Sigmoid colon (tissue), 6 donors: ENCODE measurements at regions not wholly inside any gene's neighbourhood (a gene's known extent, or its start where the extent isn't known, plus 50 kb on each side); places are given as distances from the start of the nearest gene placed in this dataset.

ENCODE experiments used
- DNase-seq: peaks from one replicate; pipeline ENCODE4 v3.0.0-alpha.2; 2019
- H3K27ac ChIP-seq, 4 donors: fragments of 200-600 bp; sonication (generic); one replicate each; pipeline ENCODE4 v1.5.1; 2016 to 2019; ENCODE audit warnings: mild to moderate bottlenecking in 1 of 4
- H3K27me3 ChIP-seq, 3 donors: fragments of 200-600 bp; sonication (generic); one replicate each; pipeline ENCODE4 v1.5.1; 2019; ENCODE audit warnings: mild to moderate bottlenecking in 1 of 3
- H3K36me3 ChIP-seq, 4 donors: fragments of 200-600 bp; sonication (generic); one replicate each; pipeline ENCODE4 v1.5.1; 2016 to 2019
- H3K4me1 ChIP-seq, 4 donors: fragments of 200-600 bp; sonication (generic); one replicate each; pipeline ENCODE4 v1.5.1; 2017 to 2019
- H3K4me3 ChIP-seq, 4 donors: fragments of 200-600 bp; sonication (generic); one replicate each; pipeline ENCODE4 v1.5.1; 2017 to 2019; ENCODE audit warnings: mild to moderate bottlenecking in 2 of 4, moderate library complexity in 1 of 4
- H3K9me3 ChIP-seq, 4 donors: fragments of 200-600 bp in 3 of 4; sonication (generic) in 3 of 4; one replicate each; pipeline versions ENCODE4 v1.5.1 to v1.6.1; 2013 to 2019
- CTCF ChIP-seq, 4 experiments: fragments of 450-650 bp in 3 of 4; fragments of 200-600 bp in 1 of 4; IDR thresholded peaks; one replicate each; pipeline ENCODE4 v1.5.1; 2016 to 2019; ENCODE audit warnings: antibody characterized with exemption in 4 of 4, mild to moderate bottlenecking in 3 of 4, moderate library complexity in 2 of 4
- EP300 ChIP-seq, 4 donors: sonication (generic); formaldehyde crosslinking; IDR thresholded peaks; one replicate each; pipeline ENCODE4 v1.6.1; 2017; ENCODE audit warnings: antibody characterized with exemption in 4 of 4
- POLR2A ChIP-seq, 2 donors: fragments of 450-650 bp; IDR thresholded peaks; one replicate each; pipeline ENCODE4 v1.6.1; 2016; ENCODE audit warnings: antibody characterized with exemption in 2 of 2, mild to moderate bottlenecking in 2 of 2, moderate library complexity in 2 of 2
- POLR2AphosphoS5 ChIP-seq, 4 donors: sonication (generic); formaldehyde crosslinking; IDR thresholded peaks; one replicate each; pipeline ENCODE4 v1.6.1; 2017; ENCODE audit warnings: antibody characterized with exemption in 4 of 4
- WGBS, 2 donors: extraction: QIAGEN DNeasy Blood & Tissue Kit; methylation state at CpG; one replicate each; pipeline ENCODE4 v1.1.7; 2013; 5-methylcytosine and 5-hydroxymethylcytosine counted together
- intact Hi-C: fragments of 100-400 bp; cut with DNase I; formaldehyde crosslinking; loops from one replicate; pipeline ENCODE4 v1.15.1; 2023
- donor health status: healthy with polysubstance abuse.
- donor health status: healthy.

GRCh38 chr16:89034573-89034961, 57.6 kb upstream of the CBFA2T3 start:
- no peaks in the 10 kb centered on the region for H3K9me3 ChIP-seq
- TF ChIP-seq EP300 (IDR thresholded peaks at IDR 0.05) (no peak), POLR2AphosphoS5 (IDR thresholded peaks at IDR 0.05) (no peak), CTCF (IDR thresholded peaks at IDR 0.05) (no peak), POLR2A (IDR thresholded peaks at IDR 0.05) (no peak)
- H3K27ac ChIP-seq: no peak overlapping the region
- H3K27me3 ChIP-seq: peaks cover 8 to 63% (median 37%) of the 10 kb centered on the region in 3 donors
- intact Hi-C loops: no loop called here
- WGBS, 2 donors: 48 to 55% methylated on average over 10 of the region's 10 CpGs
- no peak overlapping the region for H3K4me3 ChIP-seq
- H3K4me1 ChIP-seq: no peaks in the 10 kb centered on the region
- H3K36me3 ChIP-seq: no peaks in the 10 kb centered on the region
- no peak for DNase-seq

GRCh38 chr16:89034971-89035668, 58.1 kb upstream of the CBFA2T3 start:
- Histone ChIP-seq H3K27ac (no peak overlapping the region), H3K4me3 (no peak overlapping the region), H3K36me3 (no peaks in the 10 kb centered on the region), H3K27me3 (peaks cover 11 to 68% (median 43%) of the 10 kb centered on the region in 3 donors), H3K9me3 (no peaks in the 10 kb centered on the region), H3K4me1 (no peaks in the 10 kb centered on the region)
- intact Hi-C loops: no loop called here
- TF ChIP-seq POLR2AphosphoS5 (IDR thresholded peaks at IDR 0.05) (no peak), CTCF (IDR thresholded peaks at IDR 0.05) (no peak), POLR2A (IDR thresholded peaks at IDR 0.05) (no peak), EP300 (IDR thresholded peaks at IDR 0.05) (no peak)
- no peak for DNase-seq
- WGBS, 2 donors: 50 to 63% methylated on average over 23 of the region's 23 CpGs

GRCh38 chr16:89035669-89036570, 57.7 kb upstream of the ACSF3 start:
- TF ChIP-seq EP300 (IDR thresholded peaks at IDR 0.05) (no peak), CTCF (IDR thresholded peaks at IDR 0.05) (no peak), POLR2AphosphoS5 (IDR thresholded peaks at IDR 0.05) (no peak), POLR2A (IDR thresholded peaks at IDR 0.05) (no peak)
- H3K27ac ChIP-seq: no peak overlapping the region
- H3K4me1 ChIP-seq: no peaks in the 10 kb centered on the region
- no peak overlapping the region for H3K4me3 ChIP-seq
- intact Hi-C loops: no loop called here
- H3K36me3 ChIP-seq: no peaks in the 10 kb centered on the region
- 65 to 80% methylated on average over 22 of the region's 22 CpGs for WGBS, 2 donors
- H3K9me3 ChIP-seq: no peaks in the 10 kb centered on the region
- peaks cover 11 to 76% (median 50%) of the 10 kb centered on the region in 3 donors for H3K27me3 ChIP-seq
- DNase-seq: no peak

- no peaks in the 10 kb centered on the region for H3K9me3 ChIP-seq
- intact Hi-C loops: no loop called here
- WGBS, 2 donors: 86 to 90% methylated on average over 15 of the region's 15 CpGs
- peaks cover 11 to 85% (median 50%) of the 10 kb centered on the region in 3 donors for H3K27me3 ChIP-seq
- TF ChIP-seq EP300 (IDR thresholded peaks at IDR 0.05) (no peak), POLR2A (IDR thresholded peaks at IDR 0.05) (no peak), CTCF (IDR thresholded peaks at IDR 0.05) (no peak), POLR2AphosphoS5 (IDR thresholded peaks at IDR 0.05) (no peak)
- H3K4me1 ChIP-seq: no peaks in the 10 kb centered on the region
- H3K4me3 ChIP-seq: no peak overlapping the region
- no peak for DNase-seq
- H3K36me3 ChIP-seq: no peaks in the 10 kb centered on the region
- H3K27ac ChIP-seq: no peak overlapping the region
Observed at GRCh38 chr16:89036776-89037175, 56.9 kb upstream of the ACSF3 start.
